ENCODE measurements at regions not wholly inside any gene's neighbourhood (a gene's known extent, or its start where the extent isn't known, plus 50 kb on each side); places are given as distances from the start of the nearest gene placed in this dataset.

- H4K20me1 ChIP-seq (ENCODE audit: insufficient read depth, low read length), result no peaks in the 10 kb centered on the region
- no peak for FAIRE-seq
- H3K9ac ChIP-seq (ENCODE audit: insufficient read depth, low read depth, low read length), result no peak overlapping the region
- H3K79me2 ChIP-seq (ENCODE audit: insufficient read depth, low read length), result no peaks in the 10 kb centered on the region
- TF ChIP-seq RBFOX2 (IDR thresholded peaks at IDR 0.05; ENCODE audit: low read depth, low read length) (no peak), ZFX (CRISPR knock-in tag; IDR thresholded peaks at IDR 0.05; ENCODE audit: low read depth) (no peak), SP4 (CRISPR knock-in tag; IDR thresholded peaks at IDR 0.05) (no peak), ZZZ3 (CRISPR knock-in tag; IDR thresholded peaks at IDR 0.05; ENCODE audit: borderline replicate concordance) (no peak), ZSCAN21 (CRISPR knock-in tag; IDR thresholded peaks at IDR 0.05; ENCODE audit: borderline replicate concordance) (no peak), SMC3 (IDR thresholded peaks at IDR 0.05; ENCODE audit: low read length) (no peak), FOXC1 (CRISPR knock-in tag; IDR thresholded peaks at IDR 0.05; ENCODE audit: borderline replicate concordance) (no peak)
- TF ChIP-seq, protein P1, sequence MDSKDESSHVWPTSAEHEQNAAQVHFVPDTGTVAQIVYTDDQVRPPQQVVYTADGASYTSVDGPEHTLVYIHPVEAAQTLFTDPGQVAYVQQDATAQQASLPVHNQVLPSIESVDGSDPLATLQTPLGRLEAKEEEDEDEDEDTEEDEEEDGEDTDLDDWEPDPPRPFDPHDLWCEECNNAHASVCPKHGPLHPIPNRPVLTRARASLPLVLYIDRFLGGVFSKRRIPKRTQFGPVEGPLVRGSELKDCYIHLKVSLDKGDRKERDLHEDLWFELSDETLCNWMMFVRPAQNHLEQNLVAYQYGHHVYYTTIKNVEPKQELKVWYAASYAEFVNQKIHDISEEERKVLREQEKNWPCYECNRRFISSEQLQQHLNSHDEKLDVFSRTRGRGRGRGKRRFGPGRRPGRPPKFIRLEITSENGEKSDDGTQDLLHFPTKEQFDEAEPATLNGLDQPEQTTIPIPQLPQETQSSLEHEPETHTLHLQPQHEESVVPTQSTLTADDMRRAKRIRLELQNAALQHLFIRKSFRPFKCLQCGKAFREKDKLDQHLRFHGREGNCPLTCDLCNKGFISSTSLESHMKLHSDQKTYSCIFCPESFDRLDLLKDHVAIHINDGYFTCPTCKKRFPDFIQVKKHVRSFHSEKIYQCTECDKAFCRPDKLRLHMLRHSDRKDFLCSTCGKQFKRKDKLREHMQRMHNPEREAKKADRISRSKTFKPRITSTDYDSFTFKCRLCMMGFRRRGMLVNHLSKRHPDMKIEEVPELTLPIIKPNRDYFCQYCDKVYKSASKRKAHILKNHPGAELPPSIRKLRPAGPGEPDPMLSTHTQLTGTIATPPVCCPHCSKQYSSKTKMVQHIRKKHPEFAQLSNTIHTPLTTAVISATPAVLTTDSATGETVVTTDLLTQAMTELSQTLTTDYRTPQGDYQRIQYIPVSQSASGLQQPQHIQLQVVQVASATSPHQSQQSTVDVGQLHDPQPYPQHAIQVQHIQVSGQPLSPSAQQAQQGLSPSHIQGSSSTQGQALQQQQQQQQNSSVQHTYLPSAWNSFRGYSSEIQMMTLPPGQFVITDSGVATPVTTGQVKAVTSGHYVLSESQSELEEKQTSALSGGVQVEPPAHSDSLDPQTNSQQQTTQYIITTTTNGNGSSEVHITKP (CRISPR knock-in tag; IDR thresholded peaks at IDR 0.05; ENCODE audit: low read depth), result no peak
- H3K27me3 ChIP-seq (ENCODE audit: control insufficient read depth in 1 of 2, insufficient read depth in 2 of 2, low read length in 2 of 2), result no peaks in the 10 kb centered on the region
- WGBS (ENCODE audit: low lambda C conversion rate), result 52% methylated on average over 5 of the region's 5 CpGs
- no peak overlapping the region for H2AFZ ChIP-seq (ENCODE audit: low read length)
- ATAC-seq, result no peak
- no peaks in the 10 kb centered on the region for H3K36me3 ChIP-seq (replicated peaks in 1 of 2; ENCODE audit: control insufficient read depth in 1 of 2, insufficient read depth in 2 of 2, low read length in 2 of 2)
- no peaks in the 10 kb centered on the region for H3K9me3 ChIP-seq (ENCODE audit: low read length)
- intact Hi-C loops (cut with micrococcal nuclease; ENCODE audit: unreplicated experiment), result no loop called here
- CTCF ChIA-PET (ENCODE audit: low intra/inter-chr PET ratio, low total read pairs), result no interaction called here
- POLR2A ChIA-PET, result no interaction called here
- H3K4me3 ChIP-seq (replicated peaks in 1 of 3; ENCODE audit: insufficient read depth in 1 of 3, low read depth in 2 of 3, low read length in 3 of 3), result no peak overlapping the region
- no peak for DNase-seq (ENCODE audit: low spot score)
- no peak overlapping the region for H3K4me2 ChIP-seq (ENCODE audit: low read depth, low read length)
- H3K4me1 ChIP-seq (ENCODE audit: insufficient read depth, low read length), result no peaks in the 10 kb centered on the region
- BruUV-seq (replicated peaks), result no TSS peak
- in situ Hi-C loops (cut with HindIII; ENCODE audit: extremely low pct_ligation_motif_present, low pct_unique_long_range_greater_than_20kb), result loop anchor here (25.0 kb wide), 1 partner anchor 753 kb away; no protein-coding TSS in a partner anchor
- H3K27ac ChIP-seq (ENCODE audit: extremely low read length, insufficient read depth, low read length), result no peak overlapping the region
Measured at GRCh38 chr3:188964957-188965356, 206.8 kb upstream of the TPRG1 start.
